Stromal cell of bone marrow (primary cell): ENCODE measurements at regions not wholly inside any gene's neighbourhood (a gene's known extent, or its start where the extent isn't known, plus 50 kb on each side); places are given as distances from the start of the nearest gene placed in this dataset.
"Not testable (repeated sequence)": the region's sequence is repeated elsewhere in the genome, so short reads cannot be mapped to it uniquely, and the experiment has no call there.

Experiments used
- DNase-seq: peaks from one replicate; pipeline ENCODE4 v3.0.0-alpha.2; 2012; ENCODE audit warnings: low read depth

DNA sequence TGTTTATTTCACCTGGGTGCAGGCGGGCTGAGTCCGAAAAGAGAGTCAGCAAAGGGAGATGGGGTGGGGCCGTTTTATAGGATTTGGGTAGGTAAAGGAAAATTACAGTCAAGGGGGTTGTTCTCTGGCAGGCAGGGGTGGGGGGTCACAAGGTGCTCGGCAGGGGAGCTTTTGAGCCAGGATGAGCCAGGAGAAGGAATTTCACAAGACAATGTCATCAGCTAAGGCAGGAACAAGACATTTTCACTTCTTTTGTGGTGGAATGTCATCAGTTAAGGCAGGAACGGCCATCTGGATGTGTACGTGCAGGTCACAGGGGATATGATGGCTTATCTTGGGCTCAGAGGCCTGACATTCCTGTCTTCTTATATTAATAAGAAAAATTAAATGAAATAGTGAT, 115.8 kb upstream of the KCNJ3 start:
- not testable (repeated sequence) for DNase-seq

DNA sequence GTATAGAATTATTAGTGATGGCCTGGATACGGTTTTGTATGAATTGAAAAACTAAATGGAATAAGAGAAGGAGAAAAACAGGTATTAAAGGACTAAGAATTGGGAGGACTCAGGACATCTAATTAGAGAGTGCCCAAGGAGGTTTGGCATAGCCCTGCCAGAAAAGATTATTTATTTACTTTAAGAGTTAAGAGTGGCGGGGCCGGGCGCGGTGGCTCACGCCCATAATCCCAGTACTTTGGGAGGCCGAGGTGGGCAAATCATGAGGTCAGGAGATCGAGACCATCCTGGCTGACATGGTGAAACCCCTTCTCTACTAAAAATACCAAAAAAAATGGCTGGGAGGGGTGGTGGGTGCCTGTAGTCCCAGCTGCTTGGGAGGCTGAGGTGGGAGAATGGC, 115.2 kb upstream of the KCNJ3 start:
- DNase-seq: not testable (repeated sequence)

DNA sequence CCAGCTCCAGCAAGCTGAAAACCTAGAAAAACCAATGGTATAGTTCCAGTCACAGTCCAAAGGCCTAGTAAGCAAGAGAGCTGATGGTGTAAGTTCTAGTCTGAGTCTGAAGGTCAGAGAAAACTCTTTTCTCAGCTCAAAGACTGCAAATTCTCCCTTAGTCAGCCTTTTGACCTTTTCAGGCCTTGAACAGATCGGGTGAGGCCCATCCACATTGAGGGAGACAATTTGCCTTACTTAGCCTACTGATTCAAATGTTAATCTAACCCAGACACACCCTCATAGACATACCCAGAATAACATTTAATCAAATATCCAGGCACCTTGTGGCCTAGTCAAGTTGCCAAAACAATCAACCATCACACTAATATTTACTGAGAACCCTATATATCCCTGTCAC, 110.8 kb upstream of the KCNJ3 start:
- no peak for DNase-seq

DNA sequence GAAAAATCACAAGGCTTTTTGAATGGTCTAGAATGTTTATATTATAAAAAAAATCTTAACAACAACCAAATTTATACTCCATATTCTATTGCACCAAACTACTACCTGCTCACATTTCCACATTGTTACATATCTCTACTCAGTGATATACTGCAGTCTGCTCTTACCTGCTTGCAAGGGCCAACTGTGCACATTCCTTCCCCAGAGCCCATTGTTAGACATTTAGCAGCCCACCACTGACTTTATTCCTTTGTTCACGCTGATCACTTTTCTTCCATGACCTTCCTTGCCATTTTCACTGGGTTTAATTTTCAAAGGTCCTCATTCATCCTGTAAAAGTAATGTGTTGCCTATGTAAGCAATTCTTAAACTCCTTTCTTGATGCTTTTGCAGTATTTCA, 109.7 kb upstream of the KCNJ3 start:
- DNase-seq: no peak

DNA sequence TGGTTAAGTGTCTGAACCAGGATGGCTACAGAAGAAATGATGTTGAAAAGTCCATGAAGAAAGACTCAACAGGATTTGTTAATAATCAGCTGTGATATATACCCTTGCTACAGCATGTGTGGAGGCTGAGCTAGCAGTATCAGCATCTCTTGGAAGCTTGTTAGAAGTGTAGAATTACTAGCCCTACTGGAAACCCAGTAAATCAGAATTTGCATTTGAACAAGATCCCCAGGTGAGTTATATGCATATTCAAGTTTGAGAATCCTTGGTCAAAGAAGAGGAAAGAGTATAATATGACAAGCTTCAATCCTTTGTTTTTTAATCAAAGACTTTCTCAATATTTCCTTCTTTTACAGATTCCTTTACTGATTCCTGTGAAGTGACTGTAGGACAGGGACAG, 109.0 kb upstream of the KCNJ3 start:
- DNase-seq: no peak

DNA sequence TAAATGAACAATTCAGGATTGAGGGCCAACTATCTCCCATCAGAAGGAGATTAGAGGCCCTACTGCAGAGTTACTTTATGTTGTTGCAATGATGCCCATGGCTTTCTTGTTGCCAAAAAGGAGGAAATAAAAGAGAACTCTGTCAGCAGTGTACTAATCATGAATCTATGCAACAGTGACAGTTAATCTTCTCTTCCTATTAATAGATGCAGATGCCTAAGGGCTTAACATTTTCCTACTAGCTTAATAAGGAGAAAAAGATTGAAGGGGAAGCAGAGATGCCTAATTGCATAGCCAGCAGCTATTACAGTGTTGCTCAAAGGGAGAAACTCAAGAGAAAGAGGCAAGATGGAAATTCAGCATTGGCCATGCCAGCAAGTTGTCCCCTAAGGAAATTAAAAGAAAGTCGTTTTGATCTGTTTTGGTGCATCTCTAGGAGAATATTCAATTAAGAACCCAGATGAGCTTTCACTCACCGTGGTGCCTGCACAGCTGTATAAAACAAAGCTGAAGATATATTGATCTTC, 107.1 kb upstream of the KCNJ3 start:
- no peak for DNase-seq

DNA sequence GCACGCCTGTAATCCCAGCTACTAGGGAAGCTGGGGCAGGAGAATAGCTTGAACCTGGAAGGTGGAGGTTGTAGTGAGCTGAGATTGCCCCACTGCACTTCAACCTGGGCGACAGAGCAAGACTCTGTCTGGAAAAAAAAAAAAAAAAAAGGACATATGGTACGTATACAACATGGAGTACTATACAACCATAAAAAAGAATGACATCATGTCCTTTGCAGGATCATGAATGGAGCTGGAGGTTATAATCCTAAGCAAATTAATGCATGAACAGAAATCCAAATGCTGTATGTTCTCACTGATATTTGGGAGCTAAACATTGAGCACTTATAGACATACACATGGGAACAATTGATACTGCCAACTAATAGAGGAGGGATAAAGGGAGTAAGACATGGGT, 99.3 kb upstream of the KCNJ3 start:
- DNase-seq: no peak

DNA sequence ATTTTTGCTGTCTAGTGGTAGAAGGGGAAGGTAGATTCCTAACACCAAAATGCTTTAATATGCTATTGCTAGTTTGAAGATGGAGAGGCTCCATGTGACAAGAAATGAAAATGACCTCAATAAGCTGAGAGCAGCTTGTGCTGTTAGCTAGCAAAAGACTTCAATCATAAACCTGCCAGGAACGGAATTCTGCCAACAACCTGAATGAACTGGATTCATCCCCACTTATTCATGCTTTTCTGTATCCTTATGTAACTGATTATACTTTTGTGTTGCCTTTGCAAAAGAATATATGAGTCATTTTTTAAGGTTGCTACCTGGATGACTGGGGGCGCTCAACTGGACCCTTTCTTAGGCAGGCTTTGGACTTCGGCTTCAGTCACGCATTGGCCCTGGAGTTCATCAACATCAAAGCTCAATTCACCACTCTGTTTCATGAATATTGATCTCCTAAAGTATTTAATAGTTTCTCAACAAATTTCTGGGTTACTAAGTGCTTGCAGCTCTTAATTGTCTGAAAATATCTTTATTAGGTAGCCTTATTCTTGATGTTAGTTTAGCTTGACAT, 97.5 kb upstream of the KCNJ3 start:
- no peak for DNase-seq

DNA sequence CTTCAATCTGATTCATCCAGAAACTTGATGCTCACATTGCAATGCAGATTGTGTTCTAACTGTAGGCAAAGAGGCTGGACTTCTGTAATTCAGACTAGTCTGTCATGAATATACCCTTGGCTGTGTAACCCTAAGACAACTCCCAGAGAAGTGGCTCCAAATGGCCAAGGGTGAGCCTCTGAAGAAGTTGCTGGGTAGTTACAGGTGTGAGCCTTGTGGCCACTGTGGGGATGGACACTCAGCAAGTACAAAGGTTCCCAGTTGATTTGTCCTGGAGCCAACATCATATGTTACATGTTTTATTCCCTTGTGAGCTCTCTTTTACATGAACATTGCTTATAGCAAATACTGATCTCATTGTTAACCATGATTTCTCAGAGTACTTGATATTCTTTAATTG, 94.8 kb upstream of the KCNJ3 start:
- no peak for DNase-seq

DNA sequence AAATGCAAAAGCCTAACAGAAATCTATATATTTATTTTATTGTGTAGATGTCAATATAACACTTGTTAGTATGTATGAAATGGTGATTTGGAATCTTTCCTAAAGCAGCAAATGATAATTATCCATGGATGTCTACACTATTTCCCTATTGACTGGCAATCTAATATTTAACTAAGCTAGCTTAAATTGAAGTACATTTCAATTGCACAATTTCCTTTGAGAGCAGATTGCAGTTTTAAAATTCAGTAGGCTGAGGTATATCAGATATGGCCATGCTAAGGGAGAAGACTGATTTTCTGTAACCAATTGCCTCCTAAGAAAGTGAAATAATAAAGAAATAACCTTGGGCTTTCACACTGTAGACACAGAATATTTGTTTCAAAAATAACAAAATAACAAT, 90.1 kb upstream of the KCNJ3 start:
- no peak for DNase-seq

DNA sequence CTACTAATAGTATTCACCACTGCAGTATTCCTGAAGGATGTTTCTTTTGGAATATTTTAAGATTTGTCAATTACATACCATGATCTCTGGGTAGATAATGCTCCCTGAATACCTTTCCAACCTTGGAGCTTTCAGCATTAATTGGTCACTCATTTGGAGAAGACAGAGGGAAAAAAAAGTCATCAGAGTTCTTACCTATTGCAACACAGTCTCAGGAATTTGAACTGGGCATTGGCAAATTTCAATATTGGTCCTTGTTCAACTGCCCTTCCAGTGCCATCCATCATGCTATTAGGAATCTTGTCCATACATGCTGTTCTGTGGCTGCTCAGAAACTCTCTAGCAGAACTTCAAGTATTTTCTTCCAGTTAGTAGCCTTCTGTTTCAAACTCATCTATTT, 83.6 kb upstream of the KCNJ3 start:
- DNase-seq: no peak

DNA sequence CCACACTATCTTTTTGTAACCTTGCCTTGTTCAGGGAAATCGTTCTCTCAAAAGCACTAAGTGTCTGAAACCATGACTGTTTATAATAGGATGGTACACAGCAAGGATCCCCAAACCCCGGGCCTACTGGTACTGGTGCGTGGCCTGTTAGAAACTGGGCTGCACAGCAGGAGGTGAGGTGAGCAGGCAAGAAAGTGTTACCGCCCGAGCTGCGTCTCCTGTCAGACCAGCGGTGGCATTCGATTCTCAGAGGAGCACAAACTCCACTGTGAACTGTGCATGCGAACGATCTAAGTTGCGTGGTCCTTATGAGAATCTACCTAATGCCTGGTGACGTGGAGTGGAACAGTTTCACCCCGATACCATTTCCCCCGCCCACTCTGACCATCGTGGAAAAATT, 81.8 kb upstream of the KCNJ3 start:
- no peak for DNase-seq

DNA sequence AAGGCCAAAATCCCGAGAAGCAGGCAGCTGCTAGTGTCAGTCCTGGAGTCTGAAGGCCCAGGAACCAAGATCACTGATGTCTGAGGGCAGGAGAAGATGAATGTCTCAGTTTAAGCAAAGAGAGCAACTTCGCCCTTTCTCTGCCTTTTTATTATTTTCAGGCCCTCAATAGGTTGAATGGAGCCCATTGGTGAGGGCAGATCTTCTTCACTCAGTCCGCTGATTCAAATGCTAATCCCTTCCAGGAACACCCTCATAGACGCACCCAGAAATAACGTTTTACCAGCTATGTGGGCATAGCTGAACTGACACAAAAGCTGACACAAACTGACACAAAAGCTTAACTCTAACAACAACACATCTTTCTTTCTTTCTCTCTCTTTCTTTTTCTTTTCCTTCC, 78.0 kb upstream of the KCNJ3 start:
- DNase-seq: no peak

DNA sequence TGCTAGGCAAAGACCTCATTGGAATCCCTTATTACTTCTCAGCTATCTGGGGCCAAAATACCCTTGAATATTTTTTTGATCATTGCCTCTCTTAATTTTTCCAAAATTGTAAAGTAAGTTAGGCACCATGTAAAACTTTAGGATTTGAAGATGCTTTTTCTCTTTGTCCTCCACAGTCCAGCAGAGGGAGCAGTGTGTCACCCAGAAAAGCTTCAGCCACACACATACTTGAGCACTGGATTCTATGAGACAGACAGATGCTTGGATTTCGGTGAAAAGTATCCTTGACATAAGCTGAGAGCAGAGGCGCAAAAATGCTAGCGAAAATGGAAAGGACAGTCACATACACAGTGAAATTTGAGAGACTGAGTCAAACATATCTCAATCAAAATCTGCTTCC, 74.7 kb upstream of the KCNJ3 start:
- DNase-seq: peak; percentile 21

DNA sequence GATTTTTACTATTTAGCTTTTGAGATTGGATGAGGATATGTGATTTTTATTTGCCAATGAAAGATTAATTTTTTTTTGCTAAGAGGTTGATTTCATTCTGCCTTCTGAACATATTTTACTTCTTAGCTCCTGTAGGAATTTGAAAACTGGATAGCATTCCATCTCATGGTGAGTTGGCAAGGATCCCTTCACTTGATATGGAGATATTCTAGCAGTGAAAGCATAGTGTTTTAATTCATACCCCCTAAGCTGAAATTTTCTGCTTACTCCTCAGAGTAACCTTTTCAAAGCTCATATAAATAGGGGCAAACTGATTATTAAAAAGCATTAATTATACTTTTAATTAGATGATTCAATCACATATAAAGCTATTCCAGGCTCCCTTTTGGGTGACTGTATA, 61.0 kb upstream of the KCNJ3 start:
- no peak for DNase-seq

DNA sequence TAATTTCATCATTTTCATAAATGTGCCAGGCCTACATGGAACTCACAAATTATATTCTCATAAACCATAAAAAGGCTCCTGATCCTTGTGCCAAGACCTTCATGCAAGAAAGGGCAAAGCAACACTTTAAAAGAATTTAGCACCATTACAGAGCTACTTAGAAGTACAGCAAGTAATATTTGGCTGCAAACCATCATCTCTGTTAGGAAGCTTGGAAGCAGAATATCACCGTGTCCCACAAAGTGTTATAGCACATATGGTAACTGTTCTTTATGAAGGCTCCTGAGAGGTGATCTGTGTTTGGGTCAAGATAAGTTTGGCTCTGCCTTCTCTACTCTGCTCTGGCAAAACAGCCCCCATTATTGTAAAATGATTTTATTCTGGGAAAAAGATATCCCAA, 59.7 kb upstream of the KCNJ3 start:
- DNase-seq: no peak

DNA sequence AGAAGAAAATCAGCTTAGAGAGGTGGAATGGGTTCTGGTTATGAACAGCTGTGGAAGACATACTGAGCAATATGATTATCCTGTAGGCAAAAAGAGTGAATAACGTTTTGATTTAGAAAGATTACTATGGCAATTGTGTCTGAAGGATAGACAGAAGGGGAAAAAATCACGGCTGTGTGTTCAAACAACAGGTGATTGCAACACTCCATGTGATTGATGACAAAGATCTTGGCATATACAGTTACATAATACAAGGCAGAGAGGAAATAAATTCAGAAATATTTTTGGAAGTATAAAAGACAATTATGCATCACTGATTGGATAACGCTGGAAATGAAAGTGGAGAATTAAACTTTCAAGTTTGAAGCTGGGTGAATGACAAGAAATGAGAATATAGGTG, 58.5 kb upstream of the KCNJ3 start:
- no peak for DNase-seq
